Caco-2 (cell line): ENCODE measurements at regions not wholly inside any gene's neighbourhood (a gene's known extent, or its start where the extent isn't known, plus 50 kb on each side); places are given as distances from the start of the nearest gene placed in this dataset.

Source experiments
- BruUV-seq: library from RNA; stranded (reverse); fragments of 400-500 nt; replicated peaks from 2 replicates; lab custom pipeline; 2021; lab: Mats Ljungman, UMichigan
- CTCF ChIA-PET: fragments of 300-600 bp; sonication (Branson Sonifier 250); formaldehyde crosslinking; loops from one replicate; lab custom pipeline; 2022; ENCODE audit warnings: antibody characterized with exemption; lab: Charles Lee
- POLR2A ChIA-PET: fragments of 300-600 bp; sonication (Branson Sonifier 250); formaldehyde crosslinking; loops from one replicate; lab custom pipeline; 2022; ENCODE audit warnings: antibody characterized with exemption; lab: Charles Lee
- DNase-seq, 2 experiments: peaks; one replicate each; pipeline versions ENCODE4 v3.0.0 to v3.0.0-alpha.2; 2020 to 2022
- H3K27me3 ChIP-seq: replicated peaks from 2 replicates; pipeline ENCODE4 v1.6.0; 2011; ENCODE audit warnings: low read length; ENCODE audit not compliant: control insufficient read depth, insufficient read depth
- H3K36me3 ChIP-seq: 2 replicates; pipeline ENCODE4 v1.5.1; 2011; ENCODE audit warnings: low read length; ENCODE audit not compliant: control insufficient read depth, insufficient read depth
- H3K4me1 ChIP-seq: fragments of 250-450 bp; sonication (Bioruptor Pico); 2 replicates; pipeline ENCODE4 v1.5.1; 2020; ENCODE audit warnings: mild to moderate bottlenecking
- H3K4me3 ChIP-seq: 2 replicates; pipeline ENCODE4 v1.5.1; 2011; ENCODE audit warnings: low read depth, mild to moderate bottlenecking, control low read depth, low read length
- H3K9me3 ChIP-seq: fragments of 250-450 bp; sonication (Bioruptor Pico); 2 replicates; pipeline ENCODE4 v1.5.1; 2020; ENCODE audit warnings: mild to moderate bottlenecking, moderate library complexity
- H3K27ac Mint-ChIP-seq: one replicate; pipeline ENCODE4 v1.8.0; 2022; ENCODE audit warnings: mixed read lengths; ENCODE audit not compliant: unreplicated experiment
- H3K27me3 Mint-ChIP-seq: one replicate; pipeline ENCODE4 v1.8.0; 2022; ENCODE audit warnings: mixed read lengths; ENCODE audit not compliant: insufficient read depth, unreplicated experiment
- H3K36me3 Mint-ChIP-seq: one replicate; pipeline ENCODE4 v1.8.0; 2022; ENCODE audit warnings: mild to moderate bottlenecking, mixed read lengths; ENCODE audit not compliant: insufficient read depth, unreplicated experiment
- H3K4me1 Mint-ChIP-seq: one replicate; pipeline ENCODE4 v1.8.0; 2022; ENCODE audit warnings: low read depth, mixed read lengths; ENCODE audit not compliant: unreplicated experiment
- H3K4me3 Mint-ChIP-seq: one replicate; pipeline ENCODE4 v1.8.0; 2022; ENCODE audit warnings: mild to moderate bottlenecking, moderate library complexity, mixed read lengths; ENCODE audit not compliant: unreplicated experiment
- H3K9me3 Mint-ChIP-seq: one replicate; pipeline ENCODE4 v1.8.0; 2022; ENCODE audit warnings: mixed read lengths; ENCODE audit not compliant: unreplicated experiment
- CTCF ChIP-seq, 2 experiments: fragments of 200-600 bp in 1 of 2; IDR thresholded peaks; 1 replicate in 1 of 2; 2 replicates in 1 of 2; pipeline versions ENCODE4 v1.5.1 to v1.8.0; 2011 to 2022; ENCODE audit warnings: antibody characterized with exemption in 1 of 2, control low read depth in 1 of 2, inconsistent platforms in 1 of 2, low read depth in 1 of 2, low read length in 1 of 2, mild to moderate bottlenecking in 1 of 2, moderate library complexity in 1 of 2; ENCODE audit not compliant: insufficient read depth in 1 of 2, severe bottlenecking in 1 of 2, unreplicated experiment in 1 of 2
- intact Hi-C: fragments of 100-400 bp; cut with micrococcal nuclease; formaldehyde crosslinking; loops from one replicate; pipeline ENCODE4 v1.10.0; 2022; ENCODE audit not compliant: unreplicated experiment

- H3K4me3 Mint-ChIP-seq: no peak overlapping the region
- H3K4me1 Mint-ChIP-seq: no peaks in the 10 kb centered on the region
- H3K36me3 Mint-ChIP-seq: no peaks in the 10 kb centered on the region
- Histone ChIP-seq H3K27me3 (no peaks in the 10 kb centered on the region), H3K9me3 (no peaks in the 10 kb centered on the region), H3K4me1 (no peaks in the 10 kb centered on the region), H3K4me3 (no peak overlapping the region), H3K36me3 (no peaks in the 10 kb centered on the region)
- no peak for TF ChIP-seq CTCF (IDR thresholded peaks at IDR 0.05; ENCODE audit: insufficient read depth in 1 of 2, low read depth in 1 of 2, low read length in 1 of 2, severe bottlenecking in 1 of 2, unreplicated experiment in 1 of 2)
- intact Hi-C loops: no loop called here
- ChIA-PET POLR2A (no interaction called here), CTCF (no interaction called here)
- DNase-seq: no peak
- no peak overlapping the region for H3K27ac Mint-ChIP-seq
- peaks cover 3% of the 10 kb centered on the region for H3K27me3 Mint-ChIP-seq
- no TSS peak for BruUV-seq
- H3K9me3 Mint-ChIP-seq: no peaks in the 10 kb centered on the region
These were observed 283.3 kb downstream of the RPL10L start for GRCh38 chr14:46368275-46368674.

GRCh38 chr14:46352844-46353243, 298.7 kb downstream of the RPL10L start:
- TF ChIP-seq CTCF (IDR thresholded peaks at IDR 0.05; ENCODE audit: insufficient read depth in 1 of 2, low read depth in 1 of 2, low read length in 1 of 2, severe bottlenecking in 1 of 2, unreplicated experiment in 1 of 2): no peak
- H3K27ac Mint-ChIP-seq: no peak overlapping the region
- H3K36me3 Mint-ChIP-seq: no peaks in the 10 kb centered on the region
- H3K27me3 ChIP-seq: no peaks in the 10 kb centered on the region
- no peaks in the 10 kb centered on the region for H3K9me3 ChIP-seq
- POLR2A ChIA-PET: interaction anchor here (0.6 kb wide), 1 partner anchor 1459 kb away, joined by 3 read pairs; no protein-coding TSS in a partner anchor
- BruUV-seq: no TSS peak
- intact Hi-C loops: no loop called here
- no peaks in the 10 kb centered on the region for H3K4me1 ChIP-seq
- no peak overlapping the region for H3K4me3 Mint-ChIP-seq
- DNase-seq: no peak
- no peaks in the 10 kb centered on the region for H3K9me3 Mint-ChIP-seq
- no peaks in the 10 kb centered on the region for H3K4me1 Mint-ChIP-seq
- peaks cover 2% of the 10 kb centered on the region for H3K27me3 Mint-ChIP-seq
- CTCF ChIA-PET: no interaction called here
- H3K36me3 ChIP-seq: no peaks in the 10 kb centered on the region
- H3K4me3 ChIP-seq: no peak overlapping the region

- no peaks in the 10 kb centered on the region for H3K4me1 Mint-ChIP-seq
- H3K9me3 ChIP-seq: no peaks in the 10 kb centered on the region
- intact Hi-C loops: loop anchor here (1.0 to 2.0 kb wide), 4 partner anchors 94 to 918 kb away; no protein-coding TSS in a partner anchor
- H3K36me3 ChIP-seq: no peaks in the 10 kb centered on the region
- peak; percentile 48 to 80 for TF ChIP-seq CTCF (IDR thresholded peaks at IDR 0.05; ENCODE audit: insufficient read depth in 1 of 2, low read depth in 1 of 2, low read length in 1 of 2, severe bottlenecking in 1 of 2, unreplicated experiment in 1 of 2)
- H3K4me3 ChIP-seq: no peak overlapping the region
- no peaks in the 10 kb centered on the region for H3K4me1 ChIP-seq
- H3K36me3 Mint-ChIP-seq: no peaks in the 10 kb centered on the region
- POLR2A ChIA-PET: no interaction called here
- CTCF ChIA-PET: no interaction called here
- peak in 1 of 2 experiments; percentile 39 for DNase-seq
- H3K27me3 Mint-ChIP-seq: no peaks in the 10 kb centered on the region
- H3K4me3 Mint-ChIP-seq: no peak overlapping the region
- no peak overlapping the region for H3K27ac Mint-ChIP-seq
- no peaks in the 10 kb centered on the region for H3K27me3 ChIP-seq
- no peaks in the 10 kb centered on the region for H3K9me3 Mint-ChIP-seq
- BruUV-seq: no TSS peak
These were observed 307.1 kb downstream of the RPL10L start for GRCh38 chr14:46344327-46344937.
